Keratinocyte (primary cell): ENCODE measurements at regions not wholly inside any gene's neighbourhood (a gene's known extent, or its start where the extent isn't known, plus 50 kb on each side); places are given as distances from the start of the nearest gene placed in this dataset.

ENCODE experiments used
- DNase-seq: peaks from one replicate; pipeline ENCODE4 v3.0.0-alpha.2; 2011; ENCODE audit warnings: low read depth, missing footprints, low spot score
- FAIRE-seq: peaks from 2 replicates; lab custom pipeline; 2011; peaks lifted over from hg19 to GRCh38; lab: Jason Lieb, UNC
- H2AFZ ChIP-seq: 2 replicates; pipeline ENCODE4 v1.6.0; 2012; ENCODE audit warnings: low read length, control low read depth, inconsistent platforms; ENCODE audit not compliant: control insufficient read depth
- H3K27ac ChIP-seq: 2 replicates; pipeline ENCODE4 v1.5.1; 2011; ENCODE audit warnings: low read length; ENCODE audit not compliant: control insufficient read depth, insufficient read depth
- H3K27me3 ChIP-seq: 3 replicates; pipeline ENCODE4 v1.6.0; 2011; ENCODE audit warnings: low read length; ENCODE audit not compliant: control insufficient read depth, insufficient read depth; ENCODE audit errors: extremely low read depth
- H3K36me3 ChIP-seq, 2 experiments: 2 replicates in 1 of 2; 3 replicates in 1 of 2; pipeline ENCODE4 v1.5.1; 2011; ENCODE audit warnings: low read length in 2 of 2, mild to moderate bottlenecking in 1 of 2; ENCODE audit not compliant: control insufficient read depth in 2 of 2, insufficient read depth in 2 of 2; ENCODE audit errors: extremely low read depth in 1 of 2
- H3K4me1 ChIP-seq: 3 replicates; pipeline ENCODE4 v1.5.1; 2011; ENCODE audit warnings: low read length; ENCODE audit not compliant: control insufficient read depth, insufficient read depth; ENCODE audit errors: extremely low read depth
- H3K4me2 ChIP-seq: 3 replicates; pipeline ENCODE4 v1.6.0; 2011; ENCODE audit warnings: low read depth, low read length; ENCODE audit not compliant: control insufficient read depth, insufficient read depth; ENCODE audit errors: extremely low read depth
- H3K4me3 ChIP-seq, 3 experiments: fragments of 200-600 bp in 1 of 3; sonication (generic) in 1 of 3; 2 replicates in 2 of 3; 3 replicates in 1 of 3; pipeline ENCODE4 v1.5.1; 2011 to 2016; ENCODE audit warnings: low read length in 3 of 3, mild to moderate bottlenecking in 3 of 3, control low read depth in 2 of 3, inconsistent platforms in 1 of 3, low read depth in 1 of 3, mixed read lengths in 1 of 3, mixed run types in 1 of 3, moderate library complexity in 1 of 3; ENCODE audit not compliant: control insufficient read depth in 2 of 3, insufficient read depth in 2 of 3; ENCODE audit errors: extremely low read depth in 1 of 3
- H3K79me2 ChIP-seq: 2 replicates; pipeline ENCODE4 v1.6.0; 2012; ENCODE audit warnings: low read length; ENCODE audit not compliant: control insufficient read depth, insufficient read depth
- H3K9ac ChIP-seq: 3 replicates; pipeline ENCODE4 v1.6.0; 2011; ENCODE audit warnings: low read length; ENCODE audit not compliant: control insufficient read depth, insufficient read depth; ENCODE audit errors: extremely low read depth
- H3K9me1 ChIP-seq: 3 replicates; pipeline ENCODE4 v1.6.0; 2011; ENCODE audit warnings: low read length; ENCODE audit not compliant: control insufficient read depth, insufficient read depth; ENCODE audit errors: extremely low read depth
- H3K9me3 ChIP-seq: 2 replicates; pipeline ENCODE4 v1.5.1; 2012; ENCODE audit warnings: low read depth, low read length; ENCODE audit not compliant: control insufficient read depth
- H4K20me1 ChIP-seq: 3 replicates; pipeline ENCODE4 v1.6.0; 2011; ENCODE audit warnings: low read length; ENCODE audit not compliant: control insufficient read depth, insufficient read depth; ENCODE audit errors: extremely low read depth
- EZH2 ChIP-seq: IDR thresholded peaks from one replicate; pipeline ENCODE4 v1.6.1; 2012; ENCODE audit warnings: inconsistent platforms, mild to moderate bottlenecking, low read length, moderate library complexity
- dilution Hi-C: fragments of 300-500 bp; cut with MboI; formaldehyde crosslinking; loops from one replicate; pipeline ENCODE4 v1.7.0; 2020; ENCODE audit warnings: low sequenced_read_pairs; ENCODE audit not compliant: extremely low pct_ligation_motif_present
- TF ChIP-seq, protein P1 (sequence below), 3 experiments: IDR thresholded peaks in 1 of 3; conservative IDR thresholded peaks in 1 of 3; optimal IDR thresholded peaks in 1 of 3; 2 replicates in 2 of 3; 3 replicates in 1 of 3; pipeline versions ENCODE3 to v1.5.1; 2011; ENCODE audit warnings: low read length in 3 of 3, mild to moderate bottlenecking in 3 of 3, moderate library complexity in 2 of 3, control low read depth in 1 of 3, inconsistent platforms in 1 of 3; ENCODE audit not compliant: insufficient read depth in 2 of 3; ENCODE audit errors: extremely low read depth in 1 of 3

DNA sequence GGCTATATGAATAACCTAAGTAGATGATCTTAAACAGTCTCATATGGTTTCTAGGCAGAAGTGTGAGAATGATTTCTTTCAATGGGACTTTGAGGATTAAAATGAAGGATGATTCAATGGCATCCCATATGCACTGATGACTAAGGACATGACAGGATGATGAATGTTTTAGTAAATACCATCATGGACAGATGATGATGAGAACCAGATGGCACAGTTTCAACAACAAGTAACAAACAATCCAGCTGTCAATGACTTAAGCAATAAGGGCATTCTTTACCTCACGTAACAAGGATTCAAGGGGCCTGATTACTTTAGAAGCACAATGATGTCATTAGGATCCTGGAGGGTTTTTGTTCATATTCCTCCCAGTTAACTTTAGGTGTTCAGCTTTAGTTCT is 2678.4 kb downstream of the PCDH9 start:
- Histone ChIP-seq H3K4me3 (no peak overlapping the region), H3K9me1 (no peaks in the 10 kb centered on the region), H3K4me2 (no peak overlapping the region), H3K9me3 (no peaks in the 10 kb centered on the region), H3K27ac (no peak overlapping the region), H2AFZ (no peak overlapping the region), H4K20me1 (no peaks in the 10 kb centered on the region), H3K27me3 (no peaks in the 10 kb centered on the region), H3K79me2 (no peaks in the 10 kb centered on the region), H3K36me3 (no peaks in the 10 kb centered on the region), H3K4me1 (no peaks in the 10 kb centered on the region), H3K9ac (no peak overlapping the region)
- dilution Hi-C loops: no loop called here
- FAIRE-seq (no peak), DNase-seq (no peak)
- TF ChIP-seq EZH2: no peak
- TF ChIP-seq, protein P1, sequence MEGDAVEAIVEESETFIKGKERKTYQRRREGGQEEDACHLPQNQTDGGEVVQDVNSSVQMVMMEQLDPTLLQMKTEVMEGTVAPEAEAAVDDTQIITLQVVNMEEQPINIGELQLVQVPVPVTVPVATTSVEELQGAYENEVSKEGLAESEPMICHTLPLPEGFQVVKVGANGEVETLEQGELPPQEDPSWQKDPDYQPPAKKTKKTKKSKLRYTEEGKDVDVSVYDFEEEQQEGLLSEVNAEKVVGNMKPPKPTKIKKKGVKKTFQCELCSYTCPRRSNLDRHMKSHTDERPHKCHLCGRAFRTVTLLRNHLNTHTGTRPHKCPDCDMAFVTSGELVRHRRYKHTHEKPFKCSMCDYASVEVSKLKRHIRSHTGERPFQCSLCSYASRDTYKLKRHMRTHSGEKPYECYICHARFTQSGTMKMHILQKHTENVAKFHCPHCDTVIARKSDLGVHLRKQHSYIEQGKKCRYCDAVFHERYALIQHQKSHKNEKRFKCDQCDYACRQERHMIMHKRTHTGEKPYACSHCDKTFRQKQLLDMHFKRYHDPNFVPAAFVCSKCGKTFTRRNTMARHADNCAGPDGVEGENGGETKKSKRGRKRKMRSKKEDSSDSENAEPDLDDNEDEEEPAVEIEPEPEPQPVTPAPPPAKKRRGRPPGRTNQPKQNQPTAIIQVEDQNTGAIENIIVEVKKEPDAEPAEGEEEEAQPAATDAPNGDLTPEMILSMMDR (optimal IDR thresholded peaks at IDR 0.05 in 1 of 3, IDR thresholded peaks at IDR 0.05 in 1 of 3, conservative IDR thresholded peaks at IDR 0.05 in 1 of 3; ENCODE audit: extremely low read depth in 1 of 3, insufficient read depth in 2 of 3, low read length in 3 of 3): no peak

DNA sequence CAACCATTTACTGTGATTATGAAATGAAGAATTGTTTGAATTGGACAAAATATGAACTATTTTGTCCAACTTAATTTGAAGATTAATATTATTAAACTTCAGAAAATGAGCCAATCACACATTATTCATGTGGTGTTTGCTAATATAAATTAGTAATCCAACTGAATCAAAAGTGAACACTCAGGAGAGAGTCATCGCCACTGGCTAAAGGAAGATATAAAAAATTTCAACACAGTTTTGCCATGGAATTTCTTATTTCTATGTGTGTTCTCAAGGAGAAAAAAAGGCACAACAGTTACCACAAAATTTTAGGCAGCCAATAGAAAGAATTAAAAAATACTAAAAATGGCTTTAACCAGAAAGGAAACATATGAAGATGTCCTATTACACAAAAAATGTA is 2683.8 kb downstream of the PCDH9 start:
- Histone ChIP-seq H3K36me3 (no peaks in the 10 kb centered on the region), H3K9ac (no peak overlapping the region), H3K27ac (no peak overlapping the region), H3K4me3 (no peak overlapping the region), H3K4me1 (no peaks in the 10 kb centered on the region), H3K79me2 (no peaks in the 10 kb centered on the region), H3K9me3 (no peaks in the 10 kb centered on the region), H4K20me1 (no peaks in the 10 kb centered on the region), H3K4me2 (no peak overlapping the region), H3K27me3 (no peaks in the 10 kb centered on the region), H2AFZ (no peak overlapping the region), H3K9me1 (no peaks in the 10 kb centered on the region)
- dilution Hi-C loops: no loop called here
- TF ChIP-seq, protein P1 (optimal IDR thresholded peaks at IDR 0.05 in 1 of 3, IDR thresholded peaks at IDR 0.05 in 1 of 3, conservative IDR thresholded peaks at IDR 0.05 in 1 of 3; ENCODE audit: extremely low read depth in 1 of 3, insufficient read depth in 2 of 3, low read length in 3 of 3): no peak
- no peak for TF ChIP-seq EZH2
- DNase-seq: no peak
- no peak for FAIRE-seq
